Ovary (tissue), 7 donors: ENCODE measurements at regions not wholly inside any gene's neighbourhood (a gene's known extent, or its start where the extent isn't known, plus 50 kb on each side); places are given as distances from the start of the nearest gene placed in this dataset.

Experiments used
- DNase-seq, 5 donors: peaks; one replicate each; pipeline ENCODE4 v3.0.0-alpha.2; 2019 to 2020
- H3K27ac ChIP-seq, 2 donors: fragments of 200-600 bp; one replicate each; pipeline versions ENCODE4 v1.5.1 to v1.8.0; 2019 to 2022
- H3K27me3 ChIP-seq: fragments of 200-600 bp; one replicate; pipeline ENCODE4 v1.8.0; 2022
- H3K36me3 ChIP-seq: fragments of 200-600 bp; sonication (generic); one replicate; pipeline ENCODE4 v1.5.1; 2019
- H3K4me1 ChIP-seq: one replicate; pipeline ENCODE4 v1.8.1; 2013; ENCODE audit warnings: mild to moderate bottlenecking, moderate library complexity; ENCODE audit not compliant: insufficient read depth
- H3K4me3 ChIP-seq: fragments of 200-600 bp; sonication (generic); one replicate; pipeline ENCODE4 v1.5.1; 2017
- H3K9me3 ChIP-seq, 2 donors: fragments of 200-600 bp in 1 of 2; sonication (generic) in 1 of 2; one replicate each; pipeline versions ENCODE4 v1.5.1 to v1.8.1; 2013 to 2019; ENCODE audit warnings: mild to moderate bottlenecking in 1 of 2, moderate library complexity in 1 of 2
- CTCF ChIP-seq, 3 donors: fragments of 450-650 bp in 2 of 3; fragments of 200-600 bp in 1 of 3; IDR thresholded peaks; one replicate each; pipeline versions ENCODE4 v1.5.1 to v1.8.0; 2016 to 2022; ENCODE audit warnings: antibody characterized with exemption in 3 of 3, mild to moderate bottlenecking in 1 of 3
- EP300 ChIP-seq: sonication (generic); formaldehyde crosslinking; IDR thresholded peaks from one replicate; pipeline ENCODE4 v1.6.1; 2017; ENCODE audit warnings: antibody characterized with exemption
- POLR2A ChIP-seq: fragments of 450-650 bp; IDR thresholded peaks from one replicate; pipeline ENCODE4 v1.6.1; 2017; ENCODE audit warnings: antibody characterized with exemption, mild to moderate bottlenecking, moderate library complexity
- WGBS, 3 donors: extraction: QIAGEN DNeasy Blood & Tissue Kit in 1 of 3; methylation state at CpG; one replicate each; pipeline versions ENCODE4 v1.1.5 to v1.1.7; 2013 to 2017; 5-methylcytosine and 5-hydroxymethylcytosine counted together
- intact Hi-C, 4 donors: fragments of 100-400 bp; cut with DNase I; formaldehyde crosslinking; loops; one replicate each; pipeline versions ENCODE4 v1.11.0 to v1.15.1; 2022 to 2023
- donor health status: DM: no; HTN: no; CAD: no; lungs with moderate emphysema.
- donor health status: DM: no; HTN: no; CAD: no.
- donor health status: Bipolar disorder and iron deficiency.
- donor health status: DM: no; HTN: no; CAD: no.
- donor health status: DM: yes; HTN: yes; CAD: no.

GRCh38 chr12:68451261-68452077 is 119.3 kb upstream of the MDM1 start:
- intact Hi-C loops, result no loop called here
- no peaks in the 10 kb centered on the region for H3K27me3 ChIP-seq
- H3K4me1 ChIP-seq, result peaks cover 8% of the 10 kb centered on the region
- DNase-seq, result peak; percentile 39 to 67 (median 44)
- peak overlapping the region in 1 of 2 donors; percentile 29 for H3K27ac ChIP-seq
- H3K4me3 ChIP-seq, result no peak overlapping the region
- no peaks in the 10 kb centered on the region for H3K9me3 ChIP-seq
- 2 to 5% (median 3%) methylated on average over 6 of the region's 6 CpGs for WGBS, 3 donors
- H3K36me3 ChIP-seq, result no peaks in the 10 kb centered on the region
- no peak for TF ChIP-seq EP300
- no peak for TF ChIP-seq POLR2A
- no peak for TF ChIP-seq CTCF (IDR thresholded peaks at IDR 0.05)

- WGBS, 3 donors, result 3 to 8% (median 5%) methylated on average over 3 of the region's 3 CpGs
- Histone ChIP-seq H3K27me3 (no peaks in the 10 kb centered on the region), H3K4me3 (no peak overlapping the region), H3K9me3 (no peaks in the 10 kb centered on the region), H3K27ac (no peak overlapping the region), H3K36me3 (no peaks in the 10 kb centered on the region), H3K4me1 (peaks cover 8% of the 10 kb centered on the region)
- TF ChIP-seq EP300 (no peak), CTCF (IDR thresholded peaks at IDR 0.05) (no peak), POLR2A (no peak)
- DNase-seq, result no peak
- intact Hi-C loops, result no loop called here
These were observed 120.0 kb upstream of the MDM1 start for GRCh38 chr12:68452078-68452715.

- H3K27ac ChIP-seq, result no peak overlapping the region
These were observed 121.1 kb upstream of the MDM1 start for GRCh38 chr12:68453278-68453677.

GRCh38 chr12:68453876-68454275 is 121.7 kb upstream of the MDM1 start:
- Histone ChIP-seq H3K4me3 (no peak overlapping the region), H3K9me3 (no peaks in the 10 kb centered on the region), H3K27me3 (no peaks in the 10 kb centered on the region), H3K4me1 (peaks cover 8% of the 10 kb centered on the region), H3K27ac (no peak overlapping the region), H3K36me3 (no peaks in the 10 kb centered on the region)
- no peak for TF ChIP-seq POLR2A
- no peak for TF ChIP-seq EP300
- TF ChIP-seq CTCF (IDR thresholded peaks at IDR 0.05), result no peak
- 81 to 89% (median 84%) methylated on average over 5 of the region's 5 CpGs for WGBS, 3 donors
- no peak for DNase-seq
- intact Hi-C loops, result no loop called here

More at GRCh38 chr12:68453278-68453677, 121.1 kb upstream of the MDM1 start:
- 77 to 85% (median 82%) methylated on average over 3 of the region's 3 CpGs for WGBS, 3 donors
- no peak for DNase-seq
- Histone ChIP-seq H3K4me3 (no peak overlapping the region), H3K4me1 (peaks cover 8% of the 10 kb centered on the region), H3K9me3 (no peaks in the 10 kb centered on the region), H3K36me3 (no peaks in the 10 kb centered on the region), H3K27me3 (no peaks in the 10 kb centered on the region)
- intact Hi-C loops, result no loop called here
- TF ChIP-seq EP300 (no peak), CTCF (IDR thresholded peaks at IDR 0.05) (no peak), POLR2A (no peak)
